Ishikawa (cell line): ENCODE measurements at regions not wholly inside any gene's neighbourhood (a gene's known extent, or its start where the extent isn't known, plus 50 kb on each side); places are given as distances from the start of the nearest gene placed in this dataset.

Source experiments
- CEBPB ChIP-seq: IDR thresholded peaks from 2 replicates; pipeline ENCODE4 v1.6.1; 2012
- CREB1 ChIP-seq: IDR thresholded peaks from 2 replicates; pipeline ENCODE4 v1.6.1; 2012; ENCODE audit warnings: low read depth
- EP300 ChIP-seq: IDR thresholded peaks from 2 replicates; pipeline ENCODE4 v1.6.1; 2012; ENCODE audit warnings: borderline replicate concordance
- FOXM1 ChIP-seq: IDR thresholded peaks from 2 replicates; pipeline ENCODE4 v1.6.1; 2012; ENCODE audit warnings: low read depth, borderline replicate concordance
- MAX ChIP-seq: IDR thresholded peaks from 2 replicates; pipeline ENCODE4 v1.6.1; 2012
- NFIC ChIP-seq: IDR thresholded peaks from 2 replicates; pipeline ENCODE4 v1.6.1; 2012
- RAD21 ChIP-seq: IDR thresholded peaks from 2 replicates; pipeline ENCODE4 v1.6.1; 2012; ENCODE audit warnings: low read depth
- REST ChIP-seq: IDR thresholded peaks from 2 replicates; pipeline ENCODE4 v1.6.1; 2012; ENCODE audit warnings: low read depth, mild to moderate bottlenecking
- TAF1 ChIP-seq: IDR thresholded peaks from 2 replicates; pipeline ENCODE4 v1.6.1; 2012; ENCODE audit warnings: low read depth, mild to moderate bottlenecking
- TCF12 ChIP-seq: IDR thresholded peaks from 2 replicates; pipeline ENCODE4 v1.6.1; 2012; ENCODE audit warnings: low read depth
- YY1 ChIP-seq: IDR thresholded peaks from 2 replicates; pipeline ENCODE4 v1.6.1; 2012; ENCODE audit warnings: low read depth
- ZBTB7A ChIP-seq: IDR thresholded peaks from 2 replicates; pipeline ENCODE4 v1.6.1; 2012; ENCODE audit warnings: low read depth

GRCh38 chr22:23373601-23374000 lies 193.3 kb downstream of the BCR start:
- TF ChIP-seq TAF1, result no peak
- TF ChIP-seq EP300, result no peak
- TF ChIP-seq REST, result no peak
- no peak for TF ChIP-seq YY1
- no peak for TF ChIP-seq RAD21
- TF ChIP-seq CREB1, result no peak
- TF ChIP-seq FOXM1, result no peak
- no peak for TF ChIP-seq CEBPB
- no peak for TF ChIP-seq TCF12
- no peak for TF ChIP-seq MAX
- TF ChIP-seq ZBTB7A, result no peak
- no peak for TF ChIP-seq NFIC
